GM23338 (cell line): ENCODE measurements at regions not wholly inside any gene's neighbourhood (a gene's known extent, or its start where the extent isn't known, plus 50 kb on each side); places are given as distances from the start of the nearest gene placed in this dataset.

Source experiments
- ATAC-seq: fragments of 200-7000 bp; cut with Tn5 transposase; 3 replicates; pipeline ENCODE4 v1.9.1; 2020
- DNase-seq: peaks from one replicate; pipeline ENCODE4 v3.0.0-alpha.2; 2015; ENCODE audit warnings: low spot score
- H2AFZ ChIP-seq: fragments of 200-600 bp; sonication (generic); 2 replicates; pipeline ENCODE4 v1.8.0; 2016; ENCODE audit warnings: antibody characterized with exemption, mild to moderate bottlenecking, moderate library complexity
- H3F3A ChIP-seq: fragments of 200-600 bp; sonication (generic); replicated peaks from 2 replicates; pipeline ENCODE4 v1.8.0; 2017; ENCODE audit warnings: antibody characterized with exemption, mixed run types, low read depth
- H3K27ac ChIP-seq: fragments of 200-600 bp; sonication (generic); 2 replicates; pipeline ENCODE4 v1.6.1; 2016; ENCODE audit warnings: low read depth
- H3K27me3 ChIP-seq: fragments of 200-600 bp; sonication (generic); 2 replicates; pipeline ENCODE4 v1.8.0; 2016; ENCODE audit warnings: mild to moderate bottlenecking, mixed run types, moderate library complexity; ENCODE audit not compliant: insufficient read depth
- H3K36me3 ChIP-seq: fragments of 200-600 bp; sonication (generic); 2 replicates; pipeline ENCODE4 v1.8.0; 2016; ENCODE audit warnings: mild to moderate bottlenecking; ENCODE audit not compliant: insufficient read depth
- H3K4me1 ChIP-seq: fragments of 200-600 bp; sonication (generic); 2 replicates; pipeline ENCODE4 v1.8.0; 2016; ENCODE audit warnings: mild to moderate bottlenecking, moderate library complexity; ENCODE audit not compliant: insufficient read depth
- H3K4me2 ChIP-seq: fragments of 200-600 bp; sonication (generic); 2 replicates; pipeline ENCODE4 v1.7.1; 2017; ENCODE audit warnings: mixed run types
- H3K4me3 ChIP-seq: fragments of 200-600 bp; sonication (generic); 2 replicates; pipeline ENCODE4 v1.6.1; 2016; ENCODE audit warnings: mixed run types
- H3K79me2 ChIP-seq: fragments of 200-600 bp; sonication (generic); replicated peaks from 2 replicates; pipeline ENCODE4 v1.8.0; 2017; ENCODE audit warnings: mild to moderate bottlenecking; ENCODE audit not compliant: insufficient read depth
- H3K9me2 ChIP-seq: fragments of 200-600 bp; sonication (generic); 2 replicates; pipeline ENCODE4 v1.8.0; 2017; ENCODE audit not compliant: insufficient read depth
- H4K20me1 ChIP-seq: fragments of 200-600 bp; sonication (generic); replicated peaks from 2 replicates; pipeline ENCODE4 v1.8.0; 2017; ENCODE audit warnings: mild to moderate bottlenecking; ENCODE audit not compliant: insufficient read depth
- H3K27ac Mint-ChIP-seq: 2 replicates; pipeline ENCODE4 v1.8.0; 2020; ENCODE audit warnings: inconsistent platforms, mild to moderate bottlenecking, moderate library complexity, mixed read lengths
- H3K27me3 Mint-ChIP-seq: 3 replicates; pipeline ENCODE4 v1.8.0; 2022; ENCODE audit warnings: low read depth, mild to moderate bottlenecking, moderate library complexity, mixed read lengths, inconsistent platforms; ENCODE audit not compliant: insufficient read depth, poor library complexity
- H3K36me3 Mint-ChIP-seq: 3 replicates; pipeline ENCODE4 v1.8.0; 2021; ENCODE audit warnings: low read depth, mild to moderate bottlenecking, inconsistent platforms, moderate library complexity, mixed read lengths
- H3K4me1 Mint-ChIP-seq: 3 replicates; pipeline ENCODE4 v1.8.0; 2020; ENCODE audit warnings: mild to moderate bottlenecking, inconsistent platforms, mixed read lengths
- H3K4me3 Mint-ChIP-seq: 3 replicates; pipeline ENCODE4 v1.8.0; 2021; ENCODE audit warnings: moderate library complexity, mild to moderate bottlenecking, inconsistent platforms, mixed read lengths
- H3K9me3 Mint-ChIP-seq: 3 replicates; pipeline ENCODE4 v1.8.0; 2020; ENCODE audit warnings: moderate library complexity, mild to moderate bottlenecking, inconsistent platforms, mixed read lengths
- CREB1 ChIP-seq: fragments of 250-450 bp; sonication (Bioruptor Pico); IDR thresholded peaks from 2 replicates; pipeline ENCODE4 v1.5.0; 2020; ENCODE audit warnings: low read depth, mild to moderate bottlenecking, moderate library complexity
- JUNB ChIP-seq: IDR thresholded peaks from one replicate; pipeline ENCODE4 v1.6.1; 2016; ENCODE audit warnings: antibody characterized with exemption; ENCODE audit not compliant: unreplicated experiment
- NANOG ChIP-seq: IDR thresholded peaks from 2 replicates; pipeline ENCODE4 v1.6.1; 2016; ENCODE audit warnings: antibody characterized with exemption, borderline replicate concordance
- ZNF114 ChIP-seq: fragments of 250-450 bp; sonication (Bioruptor Pico); IDR thresholded peaks from 2 replicates; pipeline ENCODE4 v1.5.0; 2020; ENCODE audit warnings: mild to moderate bottlenecking, moderate library complexity
- ZNF331 ChIP-seq: fragments of 250-450 bp; sonication (Bioruptor Pico); IDR thresholded peaks from 2 replicates; pipeline ENCODE4 v1.5.0; 2020; ENCODE audit warnings: low read depth, mild to moderate bottlenecking, moderate library complexity
- TF ChIP-seq, protein P1 (sequence below): fragments of 250-450 bp; sonication (Bioruptor Pico); IDR thresholded peaks from 2 replicates; pipeline ENCODE4 v1.5.0; 2020; ENCODE audit warnings: mild to moderate bottlenecking, moderate library complexity
- TF ChIP-seq, protein P2 (sequence below): IDR thresholded peaks from one replicate; pipeline ENCODE4 v1.6.1; 2018; ENCODE audit warnings: antibody characterized with exemption; ENCODE audit not compliant: unreplicated experiment
- TF ChIP-seq, protein P3 (sequence below): IDR thresholded peaks from 2 replicates; pipeline ENCODE4 v1.6.1; 2016; ENCODE audit warnings: antibody characterized with exemption

DNA sequence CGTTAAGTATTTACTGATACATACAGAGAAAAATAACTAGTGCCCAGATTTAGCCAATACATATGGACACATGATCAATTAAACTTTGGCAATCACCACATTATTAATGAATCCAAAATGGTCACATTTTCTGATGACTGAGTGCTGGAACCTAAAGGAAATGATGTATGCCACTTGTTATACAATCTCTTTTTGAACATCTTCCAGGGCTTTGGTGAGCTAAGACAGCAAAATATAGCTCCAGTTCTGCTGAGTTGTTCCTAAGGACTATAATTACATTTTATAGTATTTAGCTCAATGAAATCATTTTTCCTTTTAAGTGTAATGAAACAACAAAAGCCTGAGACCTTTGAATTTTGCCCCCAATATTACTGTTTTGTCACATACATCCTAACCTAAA is 329.1 kb upstream of the ATP2B1 start (continued):
- TF ChIP-seq, protein P1, sequence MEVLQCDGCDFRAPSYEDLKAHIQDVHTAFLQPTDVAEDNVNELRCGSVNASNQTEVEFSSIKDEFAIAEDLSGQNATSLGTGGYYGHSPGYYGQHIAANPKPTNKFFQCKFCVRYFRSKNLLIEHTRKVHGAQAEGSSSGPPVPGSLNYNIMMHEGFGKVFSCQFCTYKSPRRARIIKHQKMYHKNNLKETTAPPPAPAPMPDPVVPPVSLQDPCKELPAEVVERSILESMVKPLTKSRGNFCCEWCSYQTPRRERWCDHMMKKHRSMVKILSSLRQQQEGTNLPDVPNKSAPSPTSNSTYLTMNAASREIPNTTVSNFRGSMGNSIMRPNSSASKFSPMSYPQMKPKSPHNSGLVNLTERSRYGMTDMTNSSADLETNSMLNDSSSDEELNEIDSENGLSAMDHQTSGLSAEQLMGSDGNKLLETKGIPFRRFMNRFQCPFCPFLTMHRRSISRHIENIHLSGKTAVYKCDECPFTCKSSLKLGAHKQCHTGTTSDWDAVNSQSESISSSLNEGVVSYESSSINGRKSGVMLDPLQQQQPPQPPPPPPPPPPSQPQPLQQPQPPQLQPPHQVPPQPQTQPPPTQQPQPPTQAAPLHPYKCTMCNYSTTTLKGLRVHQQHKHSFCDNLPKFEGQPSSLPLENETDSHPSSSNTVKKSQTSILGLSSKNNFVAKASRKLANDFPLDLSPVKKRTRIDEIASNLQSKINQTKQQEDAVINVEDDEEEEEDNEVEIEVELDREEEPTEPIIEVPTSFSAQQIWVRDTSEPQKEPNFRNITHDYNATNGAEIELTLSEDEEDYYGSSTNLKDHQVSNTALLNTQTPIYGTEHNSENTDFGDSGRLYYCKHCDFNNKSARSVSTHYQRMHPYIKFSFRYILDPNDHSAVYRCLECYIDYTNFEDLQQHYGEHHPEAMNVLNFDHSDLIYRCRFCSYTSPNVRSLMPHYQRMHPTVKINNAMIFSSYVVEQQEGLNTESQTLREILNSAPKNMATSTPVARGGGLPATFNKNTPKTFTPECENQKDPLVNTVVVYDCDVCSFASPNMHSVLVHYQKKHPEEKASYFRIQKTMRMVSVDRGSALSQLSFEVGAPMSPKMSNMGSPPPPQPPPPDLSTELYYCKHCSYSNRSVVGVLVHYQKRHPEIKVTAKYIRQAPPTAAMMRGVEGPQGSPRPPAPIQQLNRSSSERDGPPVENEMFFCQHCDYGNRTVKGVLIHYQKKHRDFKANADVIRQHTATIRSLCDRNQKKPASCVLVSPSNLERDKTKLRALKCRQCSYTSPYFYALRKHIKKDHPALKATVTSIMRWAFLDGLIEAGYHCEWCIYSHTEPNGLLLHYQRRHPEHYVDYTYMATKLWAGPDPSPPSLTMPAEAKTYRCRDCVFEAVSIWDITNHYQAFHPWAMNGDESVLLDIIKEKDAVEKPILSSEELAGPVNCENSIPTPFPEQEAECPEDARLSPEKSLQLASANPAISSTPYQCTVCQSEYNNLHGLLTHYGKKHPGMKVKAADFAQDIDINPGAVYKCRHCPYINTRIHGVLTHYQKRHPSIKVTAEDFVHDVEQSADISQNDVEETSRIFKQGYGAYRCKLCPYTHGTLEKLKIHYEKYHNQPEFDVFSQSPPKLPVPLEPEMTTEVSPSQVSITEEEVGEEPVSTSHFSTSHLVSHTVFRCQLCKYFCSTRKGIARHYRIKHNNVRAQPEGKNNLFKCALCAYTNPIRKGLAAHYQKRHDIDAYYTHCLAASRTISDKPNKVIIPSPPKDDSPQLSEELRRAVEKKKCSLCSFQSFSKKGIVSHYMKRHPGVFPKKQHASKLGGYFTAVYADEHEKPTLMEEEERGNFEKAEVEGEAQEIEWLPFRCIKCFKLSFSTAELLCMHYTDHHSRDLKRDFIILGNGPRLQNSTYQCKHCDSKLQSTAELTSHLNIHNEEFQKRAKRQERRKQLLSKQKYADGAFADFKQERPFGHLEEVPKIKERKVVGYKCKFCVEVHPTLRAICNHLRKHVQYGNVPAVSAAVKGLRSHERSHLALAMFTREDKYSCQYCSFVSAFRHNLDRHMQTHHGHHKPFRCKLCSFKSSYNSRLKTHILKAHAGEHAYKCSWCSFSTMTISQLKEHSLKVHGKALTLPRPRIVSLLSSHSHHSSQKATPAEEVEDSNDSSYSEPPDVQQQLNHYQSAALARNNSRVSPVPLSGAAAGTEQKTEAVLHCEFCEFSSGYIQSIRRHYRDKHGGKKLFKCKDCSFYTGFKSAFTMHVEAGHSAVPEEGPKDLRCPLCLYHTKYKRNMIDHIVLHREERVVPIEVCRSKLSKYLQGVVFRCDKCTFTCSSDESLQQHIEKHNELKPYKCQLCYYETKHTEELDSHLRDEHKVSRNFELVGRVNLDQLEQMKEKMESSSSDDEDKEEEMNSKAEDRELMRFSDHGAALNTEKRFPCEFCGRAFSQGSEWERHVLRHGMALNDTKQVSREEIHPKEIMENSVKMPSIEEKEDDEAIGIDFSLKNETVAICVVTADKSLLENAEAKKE = no peak
- no peak for TF ChIP-seq ZNF331 (CRISPR knock-in tag)
- no peak for TF ChIP-seq CREB1
- TF ChIP-seq JUNB = no peak

DNA sequence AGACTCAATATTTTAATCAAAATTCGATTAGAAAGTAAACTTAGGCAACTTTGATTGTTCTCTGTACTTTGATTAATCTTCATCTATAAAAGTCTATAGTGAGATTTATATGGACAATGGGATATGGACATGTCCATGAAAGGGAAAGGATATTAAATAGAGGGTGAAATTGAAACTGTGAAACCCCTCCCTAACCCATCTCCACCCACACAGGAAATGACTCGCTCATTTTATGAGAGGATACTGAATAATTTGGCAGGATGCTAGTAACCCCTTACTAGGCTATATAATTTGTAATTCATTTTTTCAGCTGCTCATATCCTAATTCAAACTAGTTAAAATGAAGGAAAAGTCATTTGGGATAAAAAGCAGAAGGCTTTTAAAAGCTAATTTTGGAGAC is 328.0 kb upstream of the ATP2B1 start:
- Histone ChIP-seq H3K79me2 (no peaks in the 10 kb centered on the region), H3K27me3 (no peaks in the 10 kb centered on the region), H2AFZ (no peak overlapping the region), H4K20me1 (no peaks in the 10 kb centered on the region), H3K4me3 (no peak overlapping the region), H3K27ac (no peak overlapping the region), H3K4me1 (no peaks in the 10 kb centered on the region), H3F3A (no peaks in the 10 kb centered on the region), H3K9me2 (peaks cover 7% of the 10 kb centered on the region; the same call in 1 of the 2 replicates), H3K36me3 (no peaks in the 10 kb centered on the region), H3K4me2 (no peak overlapping the region)
- DNase-seq (no peak), ATAC-seq (no peak)
- H3K36me3 Mint-ChIP-seq = no peaks in the 10 kb centered on the region
- H3K4me3 Mint-ChIP-seq = no peak overlapping the region
- TF ChIP-seq, protein P2, sequence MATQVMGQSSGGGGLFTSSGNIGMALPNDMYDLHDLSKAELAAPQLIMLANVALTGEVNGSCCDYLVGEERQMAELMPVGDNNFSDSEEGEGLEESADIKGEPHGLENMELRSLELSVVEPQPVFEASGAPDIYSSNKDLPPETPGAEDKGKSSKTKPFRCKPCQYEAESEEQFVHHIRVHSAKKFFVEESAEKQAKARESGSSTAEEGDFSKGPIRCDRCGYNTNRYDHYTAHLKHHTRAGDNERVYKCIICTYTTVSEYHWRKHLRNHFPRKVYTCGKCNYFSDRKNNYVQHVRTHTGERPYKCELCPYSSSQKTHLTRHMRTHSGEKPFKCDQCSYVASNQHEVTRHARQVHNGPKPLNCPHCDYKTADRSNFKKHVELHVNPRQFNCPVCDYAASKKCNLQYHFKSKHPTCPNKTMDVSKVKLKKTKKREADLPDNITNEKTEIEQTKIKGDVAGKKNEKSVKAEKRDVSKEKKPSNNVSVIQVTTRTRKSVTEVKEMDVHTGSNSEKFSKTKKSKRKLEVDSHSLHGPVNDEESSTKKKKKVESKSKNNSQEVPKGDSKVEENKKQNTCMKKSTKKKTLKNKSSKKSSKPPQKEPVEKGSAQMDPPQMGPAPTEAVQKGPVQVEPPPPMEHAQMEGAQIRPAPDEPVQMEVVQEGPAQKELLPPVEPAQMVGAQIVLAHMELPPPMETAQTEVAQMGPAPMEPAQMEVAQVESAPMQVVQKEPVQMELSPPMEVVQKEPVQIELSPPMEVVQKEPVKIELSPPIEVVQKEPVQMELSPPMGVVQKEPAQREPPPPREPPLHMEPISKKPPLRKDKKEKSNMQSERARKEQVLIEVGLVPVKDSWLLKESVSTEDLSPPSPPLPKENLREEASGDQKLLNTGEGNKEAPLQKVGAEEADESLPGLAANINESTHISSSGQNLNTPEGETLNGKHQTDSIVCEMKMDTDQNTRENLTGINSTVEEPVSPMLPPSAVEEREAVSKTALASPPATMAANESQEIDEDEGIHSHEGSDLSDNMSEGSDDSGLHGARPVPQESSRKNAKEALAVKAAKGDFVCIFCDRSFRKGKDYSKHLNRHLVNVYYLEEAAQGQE = no peak
- TF ChIP-seq, protein P3, sequence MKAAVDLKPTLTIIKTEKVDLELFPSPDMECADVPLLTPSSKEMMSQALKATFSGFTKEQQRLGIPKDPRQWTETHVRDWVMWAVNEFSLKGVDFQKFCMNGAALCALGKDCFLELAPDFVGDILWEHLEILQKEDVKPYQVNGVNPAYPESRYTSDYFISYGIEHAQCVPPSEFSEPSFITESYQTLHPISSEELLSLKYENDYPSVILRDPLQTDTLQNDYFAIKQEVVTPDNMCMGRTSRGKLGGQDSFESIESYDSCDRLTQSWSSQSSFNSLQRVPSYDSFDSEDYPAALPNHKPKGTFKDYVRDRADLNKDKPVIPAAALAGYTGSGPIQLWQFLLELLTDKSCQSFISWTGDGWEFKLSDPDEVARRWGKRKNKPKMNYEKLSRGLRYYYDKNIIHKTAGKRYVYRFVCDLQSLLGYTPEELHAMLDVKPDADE = no peak
- TF ChIP-seq NANOG (no peak), ZNF114 (CRISPR knock-in tag) (no peak)
- H3K27me3 Mint-ChIP-seq = no peaks in the 10 kb centered on the region
- no peak overlapping the region for H3K27ac Mint-ChIP-seq
- no peaks in the 10 kb centered on the region for H3K4me1 Mint-ChIP-seq
- H3K9me3 Mint-ChIP-seq = no peaks in the 10 kb centered on the region
